Neural cell (in vitro differentiated cells): ENCODE measurements at regions not wholly inside any gene's neighbourhood (a gene's known extent, or its start where the extent isn't known, plus 50 kb on each side); places are given as distances from the start of the nearest gene placed in this dataset.

Experiments used
- H2AFZ ChIP-seq: fragments of 200-600, 300-800 bp; sonication (generic), shearing (Covaris generic); 2 replicates; pipeline ENCODE4 v1.6.0; 2014; ENCODE audit warnings: low read depth, mild to moderate bottlenecking, antibody characterized with exemption, low read length, moderate library complexity
- H3F3A ChIP-seq: fragments of 200-600 bp; shearing (Covaris generic); 2 replicates; pipeline ENCODE4 v1.6.1; 2016; ENCODE audit warnings: mild to moderate bottlenecking, moderate library complexity, mixed read lengths, antibody characterized with exemption, low read length; ENCODE audit not compliant: insufficient read depth, poor library complexity, severe bottlenecking
- H3K27ac ChIP-seq: fragments of 200-600, 300-800 bp; sonication (generic), shearing (Covaris generic); 2 replicates; pipeline ENCODE4 v1.5.1; 2014; ENCODE audit warnings: mild to moderate bottlenecking, low read length, moderate library complexity
- H3K27me3 ChIP-seq: fragments of 300-800, 200-600 bp; sonication (generic), shearing (Covaris generic); 2 replicates; pipeline ENCODE4 v1.6.0; 2014; ENCODE audit warnings: mild to moderate bottlenecking, low read depth, low read length, moderate library complexity; ENCODE audit not compliant: insufficient read depth
- H3K36me3 ChIP-seq: fragments of 300-800, 200-600 bp; sonication (generic), shearing (Covaris generic); 2 replicates; pipeline ENCODE4 v1.5.1; 2014; ENCODE audit warnings: mild to moderate bottlenecking, antibody characterized with exemption, low read length, moderate library complexity; ENCODE audit not compliant: insufficient read depth
- H3K4me2 ChIP-seq: fragments of 300-800, 200-600 bp; sonication (generic), shearing (Covaris generic); 2 replicates; pipeline ENCODE4 v1.6.0; 2014; ENCODE audit warnings: mild to moderate bottlenecking, low read length
- H3K4me3 ChIP-seq: fragments of 300-800, 200-600 bp; sonication (generic), shearing (Covaris generic); 2 replicates; pipeline ENCODE4 v1.5.1; 2014; ENCODE audit warnings: mild to moderate bottlenecking, low read length, moderate library complexity
- H3K79me2 ChIP-seq: fragments of 200-600 bp; shearing (Covaris generic); replicated peaks from 2 replicates; pipeline ENCODE4 v1.6.0; 2014; ENCODE audit warnings: mild to moderate bottlenecking, low read length, moderate library complexity; ENCODE audit not compliant: insufficient read depth
- H3K9ac ChIP-seq: fragments of 300-800, 200-600 bp; sonication (generic), shearing (Covaris generic); 2 replicates; pipeline ENCODE4 v1.6.1; 2016; ENCODE audit warnings: mild to moderate bottlenecking, low read length, mixed read lengths
- H3K9me2 ChIP-seq: fragments of 200-600 bp; shearing (Covaris generic); 2 replicates; pipeline ENCODE4 v1.6.1; 2016; ENCODE audit warnings: mild to moderate bottlenecking, low read length, mixed read lengths; ENCODE audit not compliant: insufficient read depth
- H3K9me3 ChIP-seq: fragments of 200-600, 300-800 bp; sonication (generic), shearing (Covaris generic); 2 replicates; pipeline ENCODE4 v1.6.1; 2016; ENCODE audit warnings: mild to moderate bottlenecking, mixed run types, low read length, moderate library complexity, mixed read lengths
- H4K20me1 ChIP-seq: fragments of 200-600 bp; shearing (Covaris generic); 2 replicates; pipeline ENCODE4 v1.6.1; 2016; ENCODE audit warnings: mild to moderate bottlenecking, mixed run types; ENCODE audit not compliant: insufficient read depth
- CTCF ChIP-seq: fragments of 450-650 bp; IDR thresholded peaks from 2 replicates; pipeline ENCODE4 v1.5.1; 2014; ENCODE audit warnings: antibody characterized with exemption, mild to moderate bottlenecking, moderate library complexity; ENCODE audit not compliant: poor library complexity, severe bottlenecking
- EP300 ChIP-seq: fragments of 450-650 bp; conservative IDR thresholded peaks from 2 replicates; pipeline ENCODE4 v1.6.1; 2014; ENCODE audit warnings: antibody characterized with exemption, mild to moderate bottlenecking, moderate library complexity; ENCODE audit not compliant: poor library complexity, severe bottlenecking
- EZH2 ChIP-seq: fragments of 200-600, 300-800 bp; shearing (Covaris generic), sonication (generic); IDR thresholded peaks from 2 replicates; pipeline ENCODE4 v1.6.1; 2014; ENCODE audit warnings: antibody characterized with exemption, low read length, borderline replicate concordance, mild to moderate bottlenecking; ENCODE audit not compliant: insufficient read depth, poor library complexity, severe bottlenecking
- MXI1 ChIP-seq: fragments of 450-650 bp; conservative IDR thresholded peaks from 2 replicates; pipeline ENCODE4 v1.6.1; 2014; ENCODE audit warnings: antibody characterized with exemption, mild to moderate bottlenecking; ENCODE audit not compliant: poor library complexity, severe bottlenecking
- POLR2AphosphoS5 ChIP-seq: IDR thresholded peaks from 2 replicates; pipeline ENCODE4 v1.6.1; 2012
- RAD21 ChIP-seq: fragments of 450-650 bp; conservative IDR thresholded peaks from 2 replicates; pipeline ENCODE4 v1.6.1; 2014; ENCODE audit warnings: antibody characterized with exemption, mild to moderate bottlenecking, moderate library complexity
- REST ChIP-seq: IDR thresholded peaks from 2 replicates; pipeline ENCODE4 v1.6.1; 2012; ENCODE audit warnings: borderline replicate concordance
- SMC3 ChIP-seq: fragments of 450-650 bp; conservative IDR thresholded peaks from 2 replicates; pipeline ENCODE4 v1.6.1; 2014; ENCODE audit warnings: antibody characterized with exemption, mild to moderate bottlenecking, moderate library complexity; ENCODE audit not compliant: poor library complexity
- TAF1 ChIP-seq: IDR thresholded peaks from 2 replicates; pipeline ENCODE4 v1.6.1; 2012; ENCODE audit warnings: low read depth

GRCh38 chr3:182315313-182315712 lies 478.0 kb upstream of the ATP11B start:
- TF ChIP-seq SMC3 (no peak), CTCF (no peak), EP300 (no peak), POLR2AphosphoS5 (no peak), EZH2 (no peak), RAD21 (no peak), TAF1 (no peak), MXI1 (no peak), REST (no peak)
- Histone ChIP-seq H3K9ac (no peak overlapping the region), H3K27ac (no peak overlapping the region), H3K4me3 (no peak overlapping the region), H2AFZ (no peak overlapping the region), H3K79me2 (no peaks in the 10 kb centered on the region), H3K9me3 (peaks cover 3% of the 10 kb centered on the region), H3K36me3 (no peaks in the 10 kb centered on the region), H4K20me1 (no peaks in the 10 kb centered on the region), H3K4me2 (no peak overlapping the region), H3K9me2 (no peaks in the 10 kb centered on the region), H3K27me3 (no peaks in the 10 kb centered on the region), H3F3A (no peaks in the 10 kb centered on the region)

- H3K9me2 ChIP-seq = no peaks in the 10 kb centered on the region
- H4K20me1 ChIP-seq = no peaks in the 10 kb centered on the region
- no peak overlapping the region for H2AFZ ChIP-seq
- no peaks in the 10 kb centered on the region for H3K36me3 ChIP-seq
- H3K27me3 ChIP-seq = no peaks in the 10 kb centered on the region
- TF ChIP-seq CTCF = no peak
- no peaks in the 10 kb centered on the region for H3K79me2 ChIP-seq
- H3K9me3 ChIP-seq = peaks cover 1% of the 10 kb centered on the region
- no peak overlapping the region for H3K4me3 ChIP-seq
- no peak overlapping the region for H3K9ac ChIP-seq
- H3K27ac ChIP-seq = no peak overlapping the region
- H3F3A ChIP-seq = no peaks in the 10 kb centered on the region
- no peak overlapping the region for H3K4me2 ChIP-seq
These were observed 470.1 kb upstream of the ATP11B start for GRCh38 chr3:182323126-182323700.
